H1 (cell line): ENCODE measurements at regions not wholly inside any gene's neighbourhood (a gene's known extent, or its start where the extent isn't known, plus 50 kb on each side); places are given as distances from the start of the nearest gene placed in this dataset.

Source experiments
- CTCF ChIA-PET: fragments of 300-600 bp; sonication (Branson Sonifier 250); formaldehyde crosslinking; loops from one replicate; lab custom pipeline; 2021; ENCODE audit not compliant: partially characterized antibody; lab: Charles Lee
- POLR2A ChIA-PET: fragments of 300-600 bp; sonication (Branson Sonifier 250); formaldehyde crosslinking; loops from one replicate; lab custom pipeline; 2021; ENCODE audit warnings: inconsistent platforms; ENCODE audit not compliant: partially characterized antibody; lab: Charles Lee
- DNase-seq, 2 experiments: peaks; one replicate each; pipeline versions ENCODE4 v3.0.0 to v3.0.0-alpha.2; 2010 to 2022; ENCODE audit warnings: low spot score in 2 of 2, low read depth in 1 of 2, mixed read lengths in 1 of 2
- FAIRE-seq: peaks from 2 replicates; lab custom pipeline; 2011; peaks lifted over from hg19 to GRCh38; lab: Jason Lieb, UNC
- H2AFZ ChIP-seq: 2 replicates; pipeline ENCODE4 v1.8.1; 2012; ENCODE audit warnings: low read length, inconsistent platforms
- H2AK5ac ChIP-seq: 2 replicates; pipeline ENCODE4 v1.6.1; 2013; ENCODE audit warnings: low read depth, low read length
- H2BK120ac ChIP-seq: replicated peaks from 2 replicates; pipeline ENCODE3; 2013; ENCODE audit warnings: low read depth, low read length, inconsistent platforms
- H2BK12ac ChIP-seq: 2 replicates; pipeline ENCODE4 v1.6.1; 2013; ENCODE audit warnings: low read depth, low read length
- H2BK15ac ChIP-seq: 2 replicates; pipeline ENCODE4 v1.6.1; 2013; ENCODE audit warnings: low read length
- H2BK20ac ChIP-seq: 2 replicates; pipeline ENCODE4 v1.6.1; 2013; ENCODE audit warnings: low read length
- H2BK5ac ChIP-seq: 2 replicates; pipeline ENCODE4 v1.6.1; 2013; ENCODE audit warnings: low read depth, low read length
- H3K14ac ChIP-seq: 2 replicates; pipeline ENCODE4 v1.6.1; 2013; ENCODE audit warnings: inconsistent platforms; ENCODE audit not compliant: insufficient read length
- H3K18ac ChIP-seq: 2 replicates; pipeline ENCODE4 v1.6.1; 2013; ENCODE audit warnings: low read length; ENCODE audit errors: extremely low read depth
- H3K23ac ChIP-seq: 2 replicates; pipeline ENCODE4 v1.6.1; 2013; ENCODE audit warnings: inconsistent platforms; ENCODE audit not compliant: insufficient read length
- H3K23me2 ChIP-seq: 2 replicates; pipeline ENCODE4 v1.6.1; 2013; ENCODE audit warnings: low read depth, low read length
- H3K27ac ChIP-seq: 2 replicates; pipeline ENCODE4 v1.6.1; 2011; ENCODE audit warnings: low read depth, low read length, inconsistent platforms
- H3K27me3 ChIP-seq, 4 experiments: replicated peaks in 1 of 4; 1 replicate in 1 of 4; 2 replicates in 3 of 4; pipeline versions ENCODE4 v1.6.1 to v1.8.1; 2011 to 2013; ENCODE audit warnings: low read length in 3 of 4, mild to moderate bottlenecking in 3 of 4, inconsistent platforms in 2 of 4, mixed read lengths in 2 of 4, moderate library complexity in 1 of 4; ENCODE audit not compliant: control insufficient read depth in 3 of 4, insufficient read depth in 3 of 4; ENCODE audit errors: extremely low read depth in 1 of 4
- H3K36me3 ChIP-seq, 4 experiments: 2 replicates each; pipeline versions ENCODE4 v1.6.1 to v1.8.1; 2011 to 2013; ENCODE audit warnings: mild to moderate bottlenecking in 4 of 4, low read length in 3 of 4, moderate library complexity in 2 of 4, control low read depth in 1 of 4, inconsistent platforms in 1 of 4; ENCODE audit not compliant: insufficient read depth in 4 of 4, control insufficient read depth in 2 of 4
- H3K4ac ChIP-seq: replicated peaks from 2 replicates; pipeline ENCODE3; 2013; ENCODE audit warnings: low read length, low read depth, mixed read lengths, inconsistent platforms; ENCODE audit not compliant: insufficient read length
- H3K4me1 ChIP-seq, 4 experiments: replicated peaks in 1 of 4; 1 replicate in 1 of 4; 2 replicates in 3 of 4; pipeline versions ENCODE4 v1.6.1 to v1.8.1; 2011 to 2013; ENCODE audit warnings: low read length in 3 of 4, inconsistent platforms in 2 of 4, mixed read lengths in 1 of 4; ENCODE audit not compliant: insufficient read depth in 4 of 4, control insufficient read depth in 3 of 4
- H3K4me2 ChIP-seq, 2 experiments: 2 replicates each; pipeline versions ENCODE4 v1.6.1 to v1.8.1; 2011 to 2013; ENCODE audit warnings: low read depth in 2 of 2, low read length in 2 of 2, control low read depth in 1 of 2, inconsistent platforms in 1 of 2, mild to moderate bottlenecking in 1 of 2; ENCODE audit not compliant: insufficient read depth in 1 of 2
- H3K4me3 ChIP-seq, 4 experiments: fragments of 200-600, 300-600 bp in 1 of 4; sonication (generic), shearing (Covaris generic), sonication (Bioruptor Twin) in 1 of 4; 2 replicates each; pipeline versions ENCODE4 v1.5.1 to v1.8.1; 2011 to 2016; ENCODE audit warnings: low read length in 4 of 4, low read depth in 3 of 4, control low read depth in 2 of 4, inconsistent platforms in 2 of 4, mild to moderate bottlenecking in 2 of 4, mixed read lengths in 1 of 4, moderate library complexity in 1 of 4; ENCODE audit not compliant: insufficient read depth in 2 of 4; ENCODE audit errors: extremely low read depth in 1 of 4
- H3K56ac ChIP-seq: replicated peaks from 2 replicates; pipeline ENCODE3; 2013; ENCODE audit warnings: low read depth, mild to moderate bottlenecking, mixed read lengths, low read length, inconsistent platforms; ENCODE audit not compliant: insufficient read length
- H3K79me1 ChIP-seq: 2 replicates; pipeline ENCODE4 v1.6.1; 2013; ENCODE audit warnings: low read depth, low read length, control low read depth
- H3K79me2 ChIP-seq, 2 experiments: 2 replicates each; pipeline versions ENCODE4 v1.6.1 to v1.8.1; 2012 to 2013; ENCODE audit warnings: low read length in 2 of 2, mild to moderate bottlenecking in 2 of 2, inconsistent platforms in 1 of 2; ENCODE audit not compliant: insufficient read depth in 2 of 2, control insufficient read depth in 1 of 2
- H3K9ac ChIP-seq, 4 experiments: replicated peaks in 1 of 4; 1 replicate in 1 of 4; 2 replicates in 3 of 4; pipeline versions ENCODE4 v1.6.1 to v1.8.1; 2011 to 2013; ENCODE audit warnings: low read depth in 3 of 4, low read length in 3 of 4, control low read depth in 2 of 4, mild to moderate bottlenecking in 2 of 4, moderate library complexity in 2 of 4, inconsistent platforms in 1 of 4; ENCODE audit errors: extremely low read depth in 1 of 4
- H3K9me3 ChIP-seq, 2 experiments: 2 replicates each; pipeline versions ENCODE4 v1.6.1 to v1.8.1; 2012 to 2013; ENCODE audit warnings: mild to moderate bottlenecking in 2 of 2, moderate library complexity in 2 of 2, control low read depth in 1 of 2, inconsistent platforms in 1 of 2, low read depth in 1 of 2, low read length in 1 of 2, mixed read lengths in 1 of 2; ENCODE audit not compliant: insufficient read depth in 2 of 2
- H4K20me1 ChIP-seq, 2 experiments: replicated peaks in 1 of 2; 2 replicates each; pipeline versions ENCODE3 to v1.8.1; 2011 to 2013; ENCODE audit warnings: inconsistent platforms in 2 of 2, low read length in 2 of 2, mild to moderate bottlenecking in 1 of 2; ENCODE audit not compliant: insufficient read depth in 2 of 2, control insufficient read depth in 1 of 2
- H4K5ac ChIP-seq: 2 replicates; pipeline ENCODE4 v1.6.1; 2013; ENCODE audit warnings: low read length, low read depth, mixed read lengths, inconsistent platforms; ENCODE audit not compliant: insufficient read length
- H4K8ac ChIP-seq: 2 replicates; pipeline ENCODE4 v1.8.0; 2013; ENCODE audit warnings: mild to moderate bottlenecking, moderate library complexity, low read length, inconsistent platforms; ENCODE audit not compliant: insufficient read depth; ENCODE audit errors: extremely low read depth
- H4K91ac ChIP-seq: replicated peaks from 2 replicates; pipeline ENCODE3; 2013; ENCODE audit warnings: low read length, mixed read lengths, inconsistent platforms; ENCODE audit not compliant: insufficient read length
- ATF2 ChIP-seq: IDR thresholded peaks from 2 replicates; pipeline ENCODE4 v1.6.1; 2012; ENCODE audit warnings: low read length, inconsistent platforms
- ATF3 ChIP-seq: IDR thresholded peaks from 2 replicates; pipeline ENCODE4 v1.6.1; 2011; ENCODE audit warnings: low read depth, mild to moderate bottlenecking, low read length; ENCODE audit not compliant: insufficient read depth
- BACH1 ChIP-seq: IDR thresholded peaks from 2 replicates; pipeline ENCODE4 v1.6.1; 2012; ENCODE audit warnings: low read length, improper control_type of control experiment
- BCL11A ChIP-seq, 2 experiments: IDR thresholded peaks; one replicate each; pipeline ENCODE4 v1.6.1; 2011; ENCODE audit warnings: low read depth in 2 of 2, low read length in 2 of 2, mild to moderate bottlenecking in 2 of 2
- CREB1 ChIP-seq: IDR thresholded peaks from 2 replicates; pipeline ENCODE4 v1.6.1; 2012; ENCODE audit warnings: inconsistent platforms
- GABPA ChIP-seq: IDR thresholded peaks from 2 replicates; pipeline ENCODE4 v1.6.1; 2011; ENCODE audit warnings: mild to moderate bottlenecking, low read length, moderate library complexity, borderline replicate concordance; ENCODE audit not compliant: insufficient read depth
- JUND ChIP-seq: IDR thresholded peaks from 2 replicates; pipeline ENCODE4 v1.6.1; 2011; ENCODE audit warnings: mild to moderate bottlenecking, improper control_type of control experiment, low read length
- NANOG ChIP-seq: IDR thresholded peaks from 2 replicates; pipeline ENCODE4 v1.6.1; 2011; ENCODE audit warnings: low read length, low read depth, mild to moderate bottlenecking, inconsistent platforms; ENCODE audit not compliant: insufficient read depth, poor library complexity, severe bottlenecking
- POLR2AphosphoS5 ChIP-seq: IDR thresholded peaks from 2 replicates; pipeline ENCODE4 v1.6.1; 2011; ENCODE audit warnings: low read depth, low read length
- SIRT6 ChIP-seq: IDR thresholded peaks from one replicate; pipeline ENCODE4 v1.7.1; 2012; ENCODE audit warnings: low read length, inconsistent platforms
- SP2 ChIP-seq: IDR thresholded peaks from 2 replicates; pipeline ENCODE4 v1.6.1; 2012; ENCODE audit warnings: mild to moderate bottlenecking, low read length, inconsistent platforms
- SP4 ChIP-seq: IDR thresholded peaks from 2 replicates; pipeline ENCODE4 v1.6.1; 2012; ENCODE audit warnings: low read length, inconsistent platforms
- SRF ChIP-seq: IDR thresholded peaks from 2 replicates; pipeline ENCODE4 v1.6.1; 2011; ENCODE audit warnings: mild to moderate bottlenecking, low read depth, low read length, moderate library complexity
- WGBS, 2 experiments: shearing (Covaris generic) in 1 of 2; methylation state at CpG; one replicate each; pipeline versions ENCODE4 v1.1.6 to v1.1.7; 2013 to 2015; ENCODE audit warnings: low lambda C conversion rate in 2 of 2, mixed read lengths in 2 of 2, inconsistent platforms in 1 of 2, low coverage in 1 of 2, missing lambda C conversion rate in 1 of 2; ENCODE audit not compliant: insufficient replicate concordance in 2 of 2, insufficient coverage in 1 of 2, insufficient read length in 1 of 2; ENCODE audit errors: extremely low coverage in 1 of 2, missing lambda C conversion rate in 1 of 2; 5-methylcytosine and 5-hydroxymethylcytosine counted together

- H3K27ac ChIP-seq, result no peak overlapping the region
- no peaks in the 10 kb centered on the region for H3K9me3 ChIP-seq
- H2BK12ac ChIP-seq, result no peak overlapping the region
- H2AK5ac ChIP-seq, result no peak overlapping the region
- H2AFZ ChIP-seq, result no peak overlapping the region
- H3K23me2 ChIP-seq, result peaks cover 6% of the 10 kb centered on the region; the same call in 1 of the 2 replicates
- H2BK20ac ChIP-seq, result no peak overlapping the region
- H4K5ac ChIP-seq, result no peak overlapping the region
- WGBS, 2 experiments, result 93% methylated on average over 14 of the region's 16 CpGs; no CpG with 5 or more reads in 1 of the 2 experiments
- CTCF ChIA-PET, result interaction anchor here (1.1 kb wide), 1 partner anchor 11 kb away, joined by 3 read pairs; no protein-coding TSS in a partner anchor
- H3K4me3 ChIP-seq, result no peak overlapping the region
- H3K9ac ChIP-seq, result no peak overlapping the region
- no peak overlapping the region for H3K4ac ChIP-seq
- H3K56ac ChIP-seq, result no peak overlapping the region
- no peak overlapping the region for H3K4me2 ChIP-seq
- DNase-seq (no peak), FAIRE-seq (no peak)
- H3K18ac ChIP-seq, result no peak overlapping the region
- no peaks in the 10 kb centered on the region for H4K20me1 ChIP-seq
- H3K79me2 ChIP-seq, result no peaks in the 10 kb centered on the region
- no peak overlapping the region for H3K23ac ChIP-seq
- H2BK5ac ChIP-seq, result no peak overlapping the region
- no peaks in the 10 kb centered on the region for H3K79me1 ChIP-seq
- no peak overlapping the region for H4K91ac ChIP-seq
- H4K8ac ChIP-seq, result no peak overlapping the region
- no peak overlapping the region for H3K14ac ChIP-seq
- POLR2A ChIA-PET, result interaction anchor here (0.6 to 2.2 kb wide), 2 partner anchors 12 to 124 kb away, joined by 3 to 6 read pairs; no protein-coding TSS in a partner anchor
- H2BK120ac ChIP-seq, result no peak overlapping the region
- no peaks in the 10 kb centered on the region; a peak in 1 of 7 replicates for H3K27me3 ChIP-seq
- no peaks in the 10 kb centered on the region for H3K36me3 ChIP-seq
- H3K4me1 ChIP-seq, result no peaks in the 10 kb centered on the region
- H2BK15ac ChIP-seq, result no peak overlapping the region
- TF ChIP-seq JUND, result no peak
- no peak for TF ChIP-seq NANOG
- no peak for TF ChIP-seq ATF3
- no peak for TF ChIP-seq SP2
- no peak for TF ChIP-seq BCL11A (IDR thresholded peaks at IDR 0.05; ENCODE audit: low read depth in 2 of 2, low read length in 2 of 2)
- no peak for TF ChIP-seq SRF
- no peak for TF ChIP-seq POLR2AphosphoS5
- no peak for TF ChIP-seq BACH1
- TF ChIP-seq SIRT6, result no peak
- TF ChIP-seq CREB1, result no peak
- TF ChIP-seq GABPA, result no peak
- TF ChIP-seq SP4, result no peak
- TF ChIP-seq ATF2, result no peak
Observed at GRCh38 chr22:48850658-48851287, 976.9 kb downstream of the BRD1 start.
